ENCODE measurements at regions not wholly inside any gene's neighbourhood (a gene's known extent, or its start where the extent isn't known, plus 50 kb on each side); places are given as distances from the start of the nearest gene placed in this dataset.

GRCh38 chr4:32744211-32744610 is 2024.0 kb downstream of the PCDH7 start:
- no peak for TF ChIP-seq POLR2A (IDR thresholded peaks at IDR 0.05; ENCODE audit: low read length)
- TF ChIP-seq GATA1 (IDR thresholded peaks at IDR 0.05; ENCODE audit: low read depth, low read length) = no peak
